ENCODE measurements at regions not wholly inside any gene's neighbourhood (a gene's known extent, or its start where the extent isn't known, plus 50 kb on each side); places are given as distances from the start of the nearest gene placed in this dataset.

DNA sequence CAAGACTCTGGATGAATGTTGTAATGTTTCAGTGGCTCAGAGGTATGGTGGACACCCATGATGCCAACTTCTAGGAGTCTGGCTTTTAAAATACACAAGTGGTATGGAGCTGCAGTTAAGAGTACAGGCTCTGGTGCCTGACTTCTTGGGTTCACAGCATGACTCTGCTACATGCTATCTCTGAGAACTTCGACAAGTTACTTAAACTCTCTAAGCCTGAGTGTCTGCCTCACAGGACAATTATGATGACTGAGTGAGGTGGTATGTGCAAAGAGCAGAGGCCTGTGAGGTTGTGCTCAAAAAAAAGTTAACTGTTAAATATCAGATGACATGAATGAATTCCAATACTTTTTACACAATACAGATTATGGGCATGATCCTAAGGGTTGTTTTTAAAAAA is 90.9 kb upstream of the SRD5A3 start:
- TF ChIP-seq, protein P1, sequence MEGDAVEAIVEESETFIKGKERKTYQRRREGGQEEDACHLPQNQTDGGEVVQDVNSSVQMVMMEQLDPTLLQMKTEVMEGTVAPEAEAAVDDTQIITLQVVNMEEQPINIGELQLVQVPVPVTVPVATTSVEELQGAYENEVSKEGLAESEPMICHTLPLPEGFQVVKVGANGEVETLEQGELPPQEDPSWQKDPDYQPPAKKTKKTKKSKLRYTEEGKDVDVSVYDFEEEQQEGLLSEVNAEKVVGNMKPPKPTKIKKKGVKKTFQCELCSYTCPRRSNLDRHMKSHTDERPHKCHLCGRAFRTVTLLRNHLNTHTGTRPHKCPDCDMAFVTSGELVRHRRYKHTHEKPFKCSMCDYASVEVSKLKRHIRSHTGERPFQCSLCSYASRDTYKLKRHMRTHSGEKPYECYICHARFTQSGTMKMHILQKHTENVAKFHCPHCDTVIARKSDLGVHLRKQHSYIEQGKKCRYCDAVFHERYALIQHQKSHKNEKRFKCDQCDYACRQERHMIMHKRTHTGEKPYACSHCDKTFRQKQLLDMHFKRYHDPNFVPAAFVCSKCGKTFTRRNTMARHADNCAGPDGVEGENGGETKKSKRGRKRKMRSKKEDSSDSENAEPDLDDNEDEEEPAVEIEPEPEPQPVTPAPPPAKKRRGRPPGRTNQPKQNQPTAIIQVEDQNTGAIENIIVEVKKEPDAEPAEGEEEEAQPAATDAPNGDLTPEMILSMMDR (IDR thresholded peaks at IDR 0.05) = no peak
- TF ChIP-seq POLR2A (IDR thresholded peaks at IDR 0.05) = no peak
